Stimulated activated CD4-positive, alpha-beta T cell treated with anti-CD3 and anti-CD28 coated beads, TNF-alpha, amount 100 ng/mL, for 48 hours (primary cell): ENCODE measurements at regions not wholly inside any gene's neighbourhood (a gene's known extent, or its start where the extent isn't known, plus 50 kb on each side); places are given as distances from the start of the nearest gene placed in this dataset.

Experiments used
- DNase-seq, 3 donors: peaks; one replicate each; pipeline ENCODE4 v3.0.0-alpha.2; 2020; ENCODE audit warnings: low read depth in 3 of 3

GRCh38 chr5:165627548-165628170 is 2122.2 kb downstream of the MAT2B start:
- DNase-seq: no peak

GRCh38 chr5:165630261-165630778 is 2124.9 kb downstream of the MAT2B start:
- DNase-seq: no peak

GRCh38 chr5:165631235-165631634 is 2125.8 kb downstream of the MAT2B start:
- no peak for DNase-seq

GRCh38 chr5:165642366-165642765 is 2136.9 kb downstream of the MAT2B start:
- DNase-seq: no peak

GRCh38 chr5:165665735-165666400 is 2160.4 kb downstream of the MAT2B start:
- no peak for DNase-seq

GRCh38 chr5:165673499-165673898 is 2168.1 kb downstream of the MAT2B start:
- DNase-seq: no peak

- no peak for DNase-seq
These were observed 2190.4 kb downstream of the MAT2B start for GRCh38 chr5:165695796-165696195.

GRCh38 chr5:165705960-165706359 is 2200.5 kb downstream of the MAT2B start:
- no peak for DNase-seq

GRCh38 chr5:165712011-165712410 is 2206.6 kb downstream of the MAT2B start:
- no peak for DNase-seq

GRCh38 chr5:165714598-165714997 is 2209.2 kb downstream of the MAT2B start:
- DNase-seq: no peak

- no peak for DNase-seq
These were observed 2215.5 kb downstream of the MAT2B start for GRCh38 chr5:165720901-165721300.

GRCh38 chr5:165722401-165722800 is 2217.0 kb downstream of the MAT2B start:
- DNase-seq: no peak

GRCh38 chr5:165723931-165724330 is 2218.5 kb downstream of the MAT2B start:
- no peak for DNase-seq

GRCh38 chr5:165728425-165728824 is 2223.0 kb downstream of the MAT2B start:
- no peak for DNase-seq

- no peak for DNase-seq
These were observed 2230.0 kb downstream of the MAT2B start for GRCh38 chr5:165735388-165735787.

- DNase-seq: no peak
These were observed 2233.8 kb downstream of the MAT2B start for GRCh38 chr5:165739079-165739741.

- DNase-seq: no peak
These were observed 2252.4 kb downstream of the MAT2B start for GRCh38 chr5:165757791-165758190.

GRCh38 chr5:165775111-165775510 is 2269.7 kb downstream of the MAT2B start:
- no peak for DNase-seq

GRCh38 chr5:165779505-165779904 is 2274.1 kb downstream of the MAT2B start:
- no peak for DNase-seq

GRCh38 chr5:165780901-165781300 is 2275.5 kb downstream of the MAT2B start:
- no peak for DNase-seq

GRCh38 chr5:165781738-165782137 is 2276.3 kb downstream of the MAT2B start:
- no peak for DNase-seq

- DNase-seq: no peak
These were observed 2277.6 kb downstream of the MAT2B start for GRCh38 chr5:165783024-165783423.

GRCh38 chr5:165786073-165786472 is 2280.7 kb downstream of the MAT2B start:
- no peak for DNase-seq
